ENCODE measurements at regions not wholly inside any gene's neighbourhood (a gene's known extent, or its start where the extent isn't known, plus 50 kb on each side); places are given as distances from the start of the nearest gene placed in this dataset.

DNA sequence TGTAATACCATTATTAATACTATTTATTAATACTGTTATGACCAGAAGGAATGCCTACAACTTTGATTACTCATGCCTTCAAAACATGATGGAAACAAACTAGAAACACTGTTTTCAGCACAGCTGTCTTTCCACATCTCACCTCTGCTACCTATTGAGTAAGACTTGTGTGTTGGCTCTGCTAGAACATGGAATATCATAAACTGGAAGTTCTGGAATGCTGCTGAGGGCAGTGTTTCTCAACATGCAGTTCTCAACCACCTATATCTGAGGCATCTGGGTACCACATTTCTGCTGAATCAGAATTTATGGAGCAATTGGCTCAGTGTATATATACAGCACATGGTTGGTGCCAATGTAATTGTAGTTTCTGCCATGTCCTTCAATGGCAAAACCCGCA lies 392.1 kb downstream of the TUSC7 start:
- Histone ChIP-seq H3K4me3 (no peak overlapping the region), H3K36me3 (no peaks in the 10 kb centered on the region), H3K27me3 (replicated peaks in 1 of 7) (no peaks in the 10 kb centered on the region), H3K27ac (no peak overlapping the region), H3K9me3 (peaks cover 0 to 14% (median 0%) of the 10 kb centered on the region in 8 donors), H3K4me1 (no peaks in the 10 kb centered on the region)
- no peak for DNase-seq
- TF ChIP-seq POLR2A (IDR thresholded peaks at IDR 0.05) (no peak), POLR2AphosphoS5 (IDR thresholded peaks at IDR 0.05) (no peak)
- TF ChIP-seq, protein P1, sequence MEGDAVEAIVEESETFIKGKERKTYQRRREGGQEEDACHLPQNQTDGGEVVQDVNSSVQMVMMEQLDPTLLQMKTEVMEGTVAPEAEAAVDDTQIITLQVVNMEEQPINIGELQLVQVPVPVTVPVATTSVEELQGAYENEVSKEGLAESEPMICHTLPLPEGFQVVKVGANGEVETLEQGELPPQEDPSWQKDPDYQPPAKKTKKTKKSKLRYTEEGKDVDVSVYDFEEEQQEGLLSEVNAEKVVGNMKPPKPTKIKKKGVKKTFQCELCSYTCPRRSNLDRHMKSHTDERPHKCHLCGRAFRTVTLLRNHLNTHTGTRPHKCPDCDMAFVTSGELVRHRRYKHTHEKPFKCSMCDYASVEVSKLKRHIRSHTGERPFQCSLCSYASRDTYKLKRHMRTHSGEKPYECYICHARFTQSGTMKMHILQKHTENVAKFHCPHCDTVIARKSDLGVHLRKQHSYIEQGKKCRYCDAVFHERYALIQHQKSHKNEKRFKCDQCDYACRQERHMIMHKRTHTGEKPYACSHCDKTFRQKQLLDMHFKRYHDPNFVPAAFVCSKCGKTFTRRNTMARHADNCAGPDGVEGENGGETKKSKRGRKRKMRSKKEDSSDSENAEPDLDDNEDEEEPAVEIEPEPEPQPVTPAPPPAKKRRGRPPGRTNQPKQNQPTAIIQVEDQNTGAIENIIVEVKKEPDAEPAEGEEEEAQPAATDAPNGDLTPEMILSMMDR (IDR thresholded peaks at IDR 0.05 in 8 of 11, conservative IDR thresholded peaks at IDR 0.05 in 3 of 11) = no peak
- WGBS, 5 donors = 91 to 100% (median 96%) methylated on average over 1 of the region's 1 CpG
- intact Hi-C loops (cut with DNase I; ENCODE audit: low total_unique reads) = no loop called here

DNA sequence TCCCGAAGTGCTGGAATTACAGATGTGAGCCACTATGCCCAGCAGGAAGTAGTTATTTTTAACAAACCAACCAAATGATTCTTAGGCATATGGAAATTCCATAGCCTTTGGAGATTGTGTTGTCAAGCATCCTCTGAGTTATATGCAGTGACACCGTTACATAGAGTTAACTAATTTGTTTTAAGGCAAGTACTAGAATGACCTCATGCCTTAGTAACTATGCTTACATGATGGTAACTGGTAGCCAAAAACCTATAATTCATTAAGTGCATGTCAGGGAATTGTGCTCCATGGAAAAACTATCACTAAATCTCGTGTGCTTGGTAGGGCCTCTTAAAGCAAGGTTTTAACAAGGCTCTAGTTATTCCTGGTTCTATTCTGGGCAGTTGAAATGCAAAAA lies 392.8 kb downstream of the TUSC7 start:
- Histone ChIP-seq H3K4me3 (no peak overlapping the region), H3K36me3 (no peaks in the 10 kb centered on the region), H3K4me1 (no peaks in the 10 kb centered on the region), H3K27me3 (replicated peaks in 1 of 7) (no peaks in the 10 kb centered on the region), H3K27ac (no peak overlapping the region), H3K9me3 (peaks cover 0 to 14% (median 0%) of the 10 kb centered on the region in 8 donors)
- TF ChIP-seq POLR2AphosphoS5 (IDR thresholded peaks at IDR 0.05) (no peak), POLR2A (IDR thresholded peaks at IDR 0.05) (no peak)
- TF ChIP-seq, protein P1 (IDR thresholded peaks at IDR 0.05 in 8 of 11, conservative IDR thresholded peaks at IDR 0.05 in 3 of 11) = no peak
- WGBS, 5 donors = 76 to 88% (median 83%) methylated on average over 3 of the region's 3 CpGs
- DNase-seq = no peak
- intact Hi-C loops (cut with DNase I; ENCODE audit: low total_unique reads) = no loop called here

DNA sequence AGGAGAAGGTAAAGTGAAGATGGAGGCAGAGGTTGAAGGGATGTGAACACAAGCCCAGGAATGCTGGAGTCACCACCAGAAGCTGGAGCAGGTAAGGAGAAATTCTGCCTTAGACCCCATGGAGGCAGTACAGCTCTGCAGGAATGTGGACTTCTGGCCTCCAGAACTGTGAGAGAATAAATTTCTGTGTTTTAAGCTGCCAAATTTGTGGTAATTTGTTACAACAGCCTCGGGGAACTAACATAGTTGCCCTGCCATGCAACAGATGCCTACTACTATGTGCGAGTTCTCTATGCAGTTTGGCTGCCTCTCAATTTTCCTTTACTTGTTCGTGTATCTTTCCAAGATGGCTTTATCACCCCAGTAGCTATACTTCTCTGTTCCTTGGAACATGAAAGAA lies 394.1 kb downstream of the TUSC7 start:
- Histone ChIP-seq H3K4me3 (no peak overlapping the region), H3K36me3 (no peaks in the 10 kb centered on the region), H3K27me3 (replicated peaks in 1 of 7) (no peaks in the 10 kb centered on the region), H3K9me3 (peaks cover 0 to 8% (median 0%) of the 10 kb centered on the region in 8 donors), H3K27ac (no peak overlapping the region), H3K4me1 (no peaks in the 10 kb centered on the region)
- 77 to 86% (median 81%) methylated on average over 3 of the region's 3 CpGs for WGBS, 5 donors
- intact Hi-C loops (cut with DNase I; ENCODE audit: low total_unique reads) = no loop called here
- TF ChIP-seq POLR2A (IDR thresholded peaks at IDR 0.05) (no peak), POLR2AphosphoS5 (IDR thresholded peaks at IDR 0.05) (no peak)
- TF ChIP-seq, protein P1 (IDR thresholded peaks at IDR 0.05 in 8 of 11, conservative IDR thresholded peaks at IDR 0.05 in 3 of 11) = no peak
- DNase-seq = no peak

DNA sequence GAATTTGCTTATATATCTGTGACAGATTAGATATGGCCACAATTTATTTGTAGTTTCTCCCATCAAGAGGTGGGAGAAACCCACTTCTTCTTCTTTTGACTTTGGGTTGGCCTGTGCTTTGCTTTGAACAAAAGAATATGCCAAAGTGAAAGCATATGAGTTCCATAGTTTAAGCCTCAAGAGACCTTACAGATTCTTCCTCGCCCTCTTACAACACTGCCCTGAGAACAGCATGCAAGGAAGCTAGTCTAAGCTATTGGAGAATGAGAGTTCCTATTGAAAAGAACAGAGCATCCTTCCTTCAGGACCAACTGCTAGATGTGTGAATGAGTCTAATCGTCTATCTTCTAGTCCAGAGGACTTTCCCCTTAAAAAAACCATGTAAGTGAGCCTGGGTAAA lies 394.8 kb downstream of the TUSC7 start:
- Histone ChIP-seq H3K4me1 (no peaks in the 10 kb centered on the region), H3K36me3 (no peaks in the 10 kb centered on the region), H3K27me3 (replicated peaks in 1 of 7) (no peaks in the 10 kb centered on the region), H3K27ac (no peak overlapping the region), H3K9me3 (peaks cover 0 to 4% (median 0%) of the 10 kb centered on the region in 8 donors), H3K4me3 (no peak overlapping the region)
- 61 to 74% (median 69%) methylated on average over 2 of the region's 2 CpGs for WGBS, 5 donors
- intact Hi-C loops (cut with DNase I; ENCODE audit: low total_unique reads) = no loop called here
- TF ChIP-seq POLR2A (IDR thresholded peaks at IDR 0.05) = no peak
- TF ChIP-seq POLR2AphosphoS5 (IDR thresholded peaks at IDR 0.05) = no peak
- TF ChIP-seq, protein P1 (IDR thresholded peaks at IDR 0.05 in 8 of 11, conservative IDR thresholded peaks at IDR 0.05 in 3 of 11) = no peak
- no peak for DNase-seq

All from spleen (tissue), 11 donors.